ENCODE measurements at regions not wholly inside any gene's neighbourhood (a gene's known extent, or its start where the extent isn't known, plus 50 kb on each side); places are given as distances from the start of the nearest gene placed in this dataset.

DNA sequence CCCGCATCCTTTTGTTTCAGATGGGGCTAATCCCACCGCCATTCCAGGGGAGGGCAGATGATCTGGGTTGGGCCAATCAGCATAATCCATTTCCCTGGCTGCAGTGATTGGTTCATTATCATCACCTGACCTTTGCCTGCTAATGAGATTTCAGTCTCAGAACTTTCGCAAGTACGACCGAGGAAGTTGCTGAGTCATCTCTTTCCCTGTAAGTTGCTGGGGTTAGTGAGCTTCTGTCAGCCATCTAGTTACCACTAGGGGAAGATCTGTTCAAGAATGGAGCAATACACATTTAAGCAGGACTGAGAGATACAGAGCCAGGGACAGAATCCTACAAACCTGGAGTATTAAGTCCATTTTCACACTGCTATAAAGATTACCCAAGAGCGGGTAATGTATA lies 65.3 kb upstream of the NUDT7 start:
- Histone ChIP-seq H3K9me3 (ENCODE audit: control insufficient read depth in 2 of 2, low read length in 2 of 2) (no peaks in the 10 kb centered on the region), H3K27ac (ENCODE audit: low read length) (no peak overlapping the region), H3K4me1 (ENCODE audit: control insufficient read depth, insufficient read depth, low read length) (peaks cover 2% of the 10 kb centered on the region), H3K27me3 (ENCODE audit: control insufficient read depth in 1 of 2, insufficient read depth in 2 of 2, low read length in 2 of 2) (no peaks in the 10 kb centered on the region), H3K36me3 (ENCODE audit: control insufficient read depth in 2 of 2, insufficient read depth in 2 of 2, low read length in 2 of 2) (no peaks in the 10 kb centered on the region), H3K9ac (ENCODE audit: low read length in 2 of 2) (no peak overlapping the region), H3K4me3 (ENCODE audit: low read length in 2 of 2) (no peak overlapping the region)

DNA sequence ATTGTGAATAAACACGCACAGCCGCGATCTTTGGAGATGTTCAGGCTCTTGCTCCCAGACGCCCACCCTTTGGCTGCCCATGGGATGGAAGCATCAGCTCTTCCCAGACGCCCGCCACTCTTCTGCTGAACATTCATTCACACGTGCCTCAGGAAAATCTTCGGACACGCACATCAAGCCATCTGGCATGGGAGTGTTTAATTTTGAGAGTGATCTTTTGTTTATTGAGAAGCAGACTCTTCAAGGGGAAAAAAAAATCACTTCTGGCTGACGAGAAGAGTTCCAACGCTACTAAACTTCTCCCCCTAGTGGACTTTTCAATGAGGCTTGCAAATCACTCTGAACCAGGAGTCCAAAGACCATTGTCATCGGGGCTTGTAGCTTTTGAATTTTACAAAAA lies 62.0 kb upstream of the NUDT7 start:
- Histone ChIP-seq H3K4me1 (ENCODE audit: control insufficient read depth, insufficient read depth, low read length) (peaks cover 2% of the 10 kb centered on the region), H3K27me3 (ENCODE audit: control insufficient read depth in 1 of 2, insufficient read depth in 2 of 2, low read length in 2 of 2) (no peaks in the 10 kb centered on the region), H3K4me3 (ENCODE audit: low read length in 2 of 2) (no peak overlapping the region), H3K9ac (ENCODE audit: low read length in 2 of 2) (no peak overlapping the region), H3K36me3 (ENCODE audit: control insufficient read depth in 2 of 2, insufficient read depth in 2 of 2, low read length in 2 of 2) (no peaks in the 10 kb centered on the region), H3K27ac (ENCODE audit: low read length) (no peak overlapping the region), H3K9me3 (ENCODE audit: control insufficient read depth in 2 of 2, low read length in 2 of 2) (no peaks in the 10 kb centered on the region)

DNA sequence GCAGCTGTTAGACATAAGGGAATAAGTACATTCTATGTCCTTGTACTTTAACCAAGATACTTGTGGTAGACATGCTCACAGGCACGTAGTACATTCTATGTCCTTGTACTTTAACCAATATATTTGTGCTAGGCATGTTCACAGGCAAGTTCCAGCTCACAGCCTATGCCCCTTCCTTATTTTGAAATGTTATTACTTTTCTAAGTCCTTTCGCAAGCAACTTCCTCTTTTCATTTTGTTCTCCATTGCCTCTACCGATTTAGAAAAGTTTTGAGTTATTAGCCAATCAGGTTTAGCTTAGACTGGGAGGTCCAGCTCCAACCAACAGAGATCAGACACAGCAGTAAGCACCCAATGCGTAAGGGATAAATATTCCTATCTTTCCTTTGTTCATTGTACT lies 60.1 kb upstream of the NUDT7 start:
- H3K27ac ChIP-seq (ENCODE audit: low read length) = no peak overlapping the region
- H3K9ac ChIP-seq (ENCODE audit: low read length in 2 of 2) = no peak overlapping the region
- H3K4me3 ChIP-seq (ENCODE audit: low read length in 2 of 2) = no peak overlapping the region
- peaks cover 2% of the 10 kb centered on the region for H3K4me1 ChIP-seq (ENCODE audit: control insufficient read depth, insufficient read depth, low read length)
- H3K27me3 ChIP-seq (ENCODE audit: control insufficient read depth in 1 of 2, insufficient read depth in 2 of 2, low read length in 2 of 2) = peaks cover 0 to 2% of the 10 kb centered on the region in 2 donors
- no peaks in the 10 kb centered on the region for H3K9me3 ChIP-seq (ENCODE audit: control insufficient read depth in 2 of 2, low read length in 2 of 2)
- no peaks in the 10 kb centered on the region for H3K36me3 ChIP-seq (ENCODE audit: control insufficient read depth in 2 of 2, insufficient read depth in 2 of 2, low read length in 2 of 2)

DNA sequence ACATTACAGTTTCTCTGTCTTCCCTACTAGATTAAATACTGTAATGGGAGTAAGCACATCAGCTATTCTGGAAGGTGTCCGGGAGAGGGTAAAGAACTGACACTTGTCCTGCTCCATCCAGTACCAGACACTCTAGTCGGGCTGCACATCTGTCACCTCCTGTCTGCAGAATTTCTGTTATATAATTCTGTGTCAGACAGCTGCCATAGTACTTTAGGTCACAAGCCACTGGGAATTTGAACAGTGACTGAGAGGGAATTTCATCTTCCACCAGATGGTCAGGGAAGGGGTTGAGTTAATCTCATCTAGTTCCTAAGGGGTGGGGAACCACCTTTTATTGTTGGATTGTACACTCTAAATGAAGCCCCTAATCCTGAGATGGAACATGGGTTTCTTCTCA lies 58.6 kb upstream of the NUDT7 start:
- H3K27me3 ChIP-seq (ENCODE audit: control insufficient read depth in 1 of 2, insufficient read depth in 2 of 2, low read length in 2 of 2) = peaks cover 0 to 2% of the 10 kb centered on the region in 2 donors
- H3K27ac ChIP-seq (ENCODE audit: low read length) = no peak overlapping the region
- H3K9ac ChIP-seq (ENCODE audit: low read length in 2 of 2) = no peak overlapping the region
- H3K4me3 ChIP-seq (ENCODE audit: low read length in 2 of 2) = no peak overlapping the region
- no peaks in the 10 kb centered on the region for H3K36me3 ChIP-seq (ENCODE audit: control insufficient read depth in 2 of 2, insufficient read depth in 2 of 2, low read length in 2 of 2)
- H3K9me3 ChIP-seq (ENCODE audit: control insufficient read depth in 2 of 2, low read length in 2 of 2) = no peaks in the 10 kb centered on the region
- peaks cover 2% of the 10 kb centered on the region for H3K4me1 ChIP-seq (ENCODE audit: control insufficient read depth, insufficient read depth, low read length)

DNA sequence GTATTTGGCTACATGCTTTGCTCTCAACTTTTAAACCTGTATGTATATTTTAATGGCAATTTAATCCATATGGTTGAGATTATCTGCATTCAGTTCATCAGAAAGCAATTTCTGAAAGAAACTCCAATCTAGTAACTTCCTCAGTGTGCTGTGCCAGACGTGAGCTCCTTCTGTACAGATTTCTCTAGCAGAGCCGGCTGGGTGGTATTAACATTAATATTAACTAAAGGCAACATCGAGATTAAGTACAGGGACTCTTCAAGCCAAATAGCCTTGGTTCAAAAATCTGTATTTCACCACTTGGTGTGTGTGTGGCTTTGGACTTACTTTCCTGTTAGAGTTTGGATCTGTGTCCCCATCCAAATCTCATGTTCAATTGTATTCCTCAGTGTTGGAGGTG lies 55.5 kb upstream of the NUDT7 start:
- Histone ChIP-seq H3K36me3 (ENCODE audit: control insufficient read depth in 2 of 2, insufficient read depth in 2 of 2, low read length in 2 of 2) (no peaks in the 10 kb centered on the region), H3K4me3 (ENCODE audit: low read length in 2 of 2) (no peak overlapping the region), H3K9ac (ENCODE audit: low read length in 2 of 2) (no peak overlapping the region)

DNA sequence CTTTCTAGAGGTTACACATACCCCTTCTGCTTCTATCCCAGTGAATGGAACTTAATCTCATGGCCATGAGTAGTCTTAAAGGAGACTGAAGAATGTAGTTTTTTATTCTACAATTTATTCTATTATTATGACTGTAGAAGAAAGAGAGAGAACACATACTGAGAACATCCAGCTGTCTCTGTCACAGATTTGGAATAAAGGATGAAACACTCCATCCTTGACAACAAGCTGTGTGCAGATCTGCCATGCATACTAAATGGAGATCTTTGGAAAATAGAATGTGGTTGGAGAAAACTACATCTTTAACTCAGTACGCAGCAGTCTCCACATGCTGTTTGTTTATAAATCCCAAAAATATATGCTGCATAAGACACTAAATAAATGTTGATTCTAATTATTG lies 54.1 kb upstream of the NUDT7 start:
- no peaks in the 10 kb centered on the region for H3K36me3 ChIP-seq (ENCODE audit: control insufficient read depth in 2 of 2, insufficient read depth in 2 of 2, low read length in 2 of 2)
- H3K9me3 ChIP-seq (ENCODE audit: control insufficient read depth in 2 of 2, low read length in 2 of 2) = no peaks in the 10 kb centered on the region
- peaks cover 0 to 4% of the 10 kb centered on the region in 2 donors for H3K27me3 ChIP-seq (ENCODE audit: control insufficient read depth in 1 of 2, insufficient read depth in 2 of 2, low read length in 2 of 2)
- no peak overlapping the region for H3K4me3 ChIP-seq (ENCODE audit: low read length in 2 of 2)
- H3K27ac ChIP-seq (ENCODE audit: low read length) = no peak overlapping the region
- H3K4me1 ChIP-seq (ENCODE audit: control insufficient read depth, insufficient read depth, low read length) = no peaks in the 10 kb centered on the region
- H3K9ac ChIP-seq (ENCODE audit: low read length in 2 of 2) = no peak overlapping the region

More for the DNA sequence above, 55.5 kb upstream of the NUDT7 start:
- H3K9me3 ChIP-seq (ENCODE audit: control insufficient read depth in 2 of 2, low read length in 2 of 2) = no peaks in the 10 kb centered on the region
- H3K4me1 ChIP-seq (ENCODE audit: control insufficient read depth, insufficient read depth, low read length) = no peaks in the 10 kb centered on the region
- no peak overlapping the region for H3K27ac ChIP-seq (ENCODE audit: low read length)
- peaks cover 0 to 4% of the 10 kb centered on the region in 2 donors for H3K27me3 ChIP-seq (ENCODE audit: control insufficient read depth in 1 of 2, insufficient read depth in 2 of 2, low read length in 2 of 2)

DNA sequence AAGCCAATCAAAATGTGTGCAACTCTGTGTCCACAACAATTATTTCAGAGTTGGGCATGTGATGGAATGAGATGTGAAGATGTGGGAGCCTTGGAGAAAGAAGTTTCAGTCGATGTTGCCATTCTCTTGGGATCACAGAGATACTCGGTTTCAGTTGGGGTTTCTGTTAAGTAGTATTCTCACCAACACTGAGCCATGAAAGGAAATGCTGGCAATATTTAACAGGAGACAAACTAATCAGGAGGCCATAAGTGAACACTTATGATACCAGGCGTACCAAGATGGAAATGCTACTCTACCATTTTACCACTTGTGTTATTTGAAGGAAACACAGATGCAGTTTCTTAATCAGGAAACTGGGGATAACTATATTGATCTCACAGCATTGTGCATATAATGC lies 53.3 kb upstream of the NUDT7 start:
- no peak overlapping the region for H3K9ac ChIP-seq (ENCODE audit: low read length in 2 of 2)
- H3K36me3 ChIP-seq (ENCODE audit: control insufficient read depth in 2 of 2, insufficient read depth in 2 of 2, low read length in 2 of 2) = no peaks in the 10 kb centered on the region
- no peak overlapping the region for H3K27ac ChIP-seq (ENCODE audit: low read length)
- H3K4me1 ChIP-seq (ENCODE audit: control insufficient read depth, insufficient read depth, low read length) = no peaks in the 10 kb centered on the region
- H3K27me3 ChIP-seq (ENCODE audit: control insufficient read depth in 1 of 2, insufficient read depth in 2 of 2, low read length in 2 of 2) = peaks cover 0 to 4% of the 10 kb centered on the region in 2 donors
- no peak overlapping the region for H3K4me3 ChIP-seq (ENCODE audit: low read length in 2 of 2)
- H3K9me3 ChIP-seq (ENCODE audit: control insufficient read depth in 2 of 2, low read length in 2 of 2) = no peaks in the 10 kb centered on the region
